GM23248 (cell line): ENCODE measurements at regions not wholly inside any gene's neighbourhood (a gene's known extent, or its start where the extent isn't known, plus 50 kb on each side); places are given as distances from the start of the nearest gene placed in this dataset.

ENCODE experiments used
- DNase-seq: peaks from one replicate; pipeline ENCODE4 v3.0.0-alpha.2; 2015
- H2AFZ ChIP-seq: fragments of 200-600 bp; sonication (generic); 2 replicates; pipeline ENCODE4 v1.6.1; 2016; ENCODE audit warnings: antibody characterized with exemption
- H3F3A ChIP-seq: fragments of 200-600 bp; sonication (generic); 2 replicates; pipeline ENCODE4 v1.6.1; 2016; ENCODE audit warnings: mild to moderate bottlenecking, antibody characterized with exemption, mixed run types; ENCODE audit not compliant: insufficient read depth
- H3K27ac ChIP-seq: fragments of 200-600 bp; sonication (generic); 2 replicates; pipeline ENCODE4 v1.5.1; 2016; ENCODE audit warnings: mild to moderate bottlenecking
- H3K27me3 ChIP-seq: fragments of 200-600 bp; sonication (generic); replicated peaks from 2 replicates; pipeline ENCODE4 v1.6.1; 2016; ENCODE audit warnings: mild to moderate bottlenecking; ENCODE audit not compliant: insufficient read depth
- H3K36me3 ChIP-seq: fragments of 200-600 bp; sonication (generic); 2 replicates; pipeline ENCODE4 v1.6.1; 2016; ENCODE audit warnings: low read depth, mild to moderate bottlenecking
- H3K4me1 ChIP-seq: fragments of 200-600 bp; sonication (generic); 2 replicates; pipeline ENCODE4 v1.6.1; 2016; ENCODE audit warnings: mild to moderate bottlenecking; ENCODE audit not compliant: insufficient read depth
- H3K4me2 ChIP-seq: fragments of 200-600 bp; sonication (generic); one replicate; pipeline ENCODE4 v1.6.1; 2016; ENCODE audit warnings: mild to moderate bottlenecking; ENCODE audit not compliant: unreplicated experiment
- H3K4me3 ChIP-seq: fragments of 200-600 bp; sonication (generic); 2 replicates; pipeline ENCODE4 v1.5.1; 2016; ENCODE audit warnings: mild to moderate bottlenecking
- H3K79me2 ChIP-seq: fragments of 200-600 bp; sonication (generic); 2 replicates; pipeline ENCODE4 v1.6.1; 2016; ENCODE audit warnings: mild to moderate bottlenecking; ENCODE audit not compliant: insufficient read depth
- H3K9ac ChIP-seq: fragments of 200-600 bp; sonication (generic); 2 replicates; pipeline ENCODE4 v1.6.1; 2016; ENCODE audit warnings: mild to moderate bottlenecking
- H3K9me2 ChIP-seq: fragments of 200-600 bp; sonication (generic); 2 replicates; pipeline ENCODE4 v1.6.1; 2016; ENCODE audit warnings: mixed run types, mild to moderate bottlenecking, moderate library complexity; ENCODE audit not compliant: insufficient read depth
- H3K9me3 ChIP-seq: fragments of 200-600 bp; sonication (generic); one replicate; pipeline ENCODE4 v1.6.1; 2017; ENCODE audit warnings: low read depth
- H4K20me1 ChIP-seq: fragments of 200-600 bp; sonication (generic); 2 replicates; pipeline ENCODE4 v1.6.0; 2016; ENCODE audit not compliant: insufficient read depth
- EZH2 ChIP-seq: fragments of 200-600 bp; sonication (generic); IDR thresholded peaks from 2 replicates; pipeline ENCODE4 v1.6.1; 2018; ENCODE audit warnings: antibody characterized with exemption, mild to moderate bottlenecking; ENCODE audit not compliant: insufficient read depth, poor library complexity, severe bottlenecking
- EZH2phosphoT487 ChIP-seq: fragments of 200-600 bp; sonication (generic); IDR thresholded peaks from 2 replicates; pipeline ENCODE4 v1.6.1; 2018; ENCODE audit warnings: antibody characterized with exemption, moderate library complexity, mild to moderate bottlenecking, low read depth; ENCODE audit not compliant: insufficient read depth
- WGBS, 2 experiments: methylation state at CpG; one replicate each; pipeline ENCODE4 v1.1.6; 2015 to 2017; ENCODE audit warnings: low lambda C conversion rate in 2 of 2, low coverage in 1 of 2; ENCODE audit errors: missing lambda C conversion rate in 2 of 2; 5-methylcytosine and 5-hydroxymethylcytosine counted together
- in situ Hi-C: fragments of 300-500 bp; cut with MboI; formaldehyde crosslinking; loops from 2 replicates; pipeline ENCODE4 v1.15.0; 2020

- in situ Hi-C loops, result no loop called here
- H3K27ac ChIP-seq, result no peak overlapping the region
- peaks cover 23% of the 10 kb centered on the region for H3K4me1 ChIP-seq
- H2AFZ ChIP-seq, result no peak overlapping the region
- H3K79me2 ChIP-seq, result no peaks in the 10 kb centered on the region
- H4K20me1 ChIP-seq, result no peaks in the 10 kb centered on the region
- peaks cover 13% of the 10 kb centered on the region for H3F3A ChIP-seq
- DNase-seq, result peak; percentile 17
- H3K9ac ChIP-seq, result no peak overlapping the region
- H3K4me2 ChIP-seq, result no peak overlapping the region
- TF ChIP-seq EZH2, result no peak
- no peak for TF ChIP-seq EZH2phosphoT487
- H3K4me3 ChIP-seq, result no peak overlapping the region
- H3K36me3 ChIP-seq, result no peaks in the 10 kb centered on the region
- no peaks in the 10 kb centered on the region for H3K27me3 ChIP-seq
- no peaks in the 10 kb centered on the region for H3K9me3 ChIP-seq
- 36 to 39% methylated on average over 3 of the region's 3 CpGs for WGBS, 2 experiments
- no peaks in the 10 kb centered on the region for H3K9me2 ChIP-seq
These were observed 122.7 kb downstream of the ZNF518B start for GRCh38 chr4:10334506-10335028.

- H3K4me2 ChIP-seq, result no peak overlapping the region
- no peaks in the 10 kb centered on the region for H4K20me1 ChIP-seq
- peaks cover 23% of the 10 kb centered on the region for H3K4me1 ChIP-seq
- H3K9me2 ChIP-seq, result no peaks in the 10 kb centered on the region
- H3K79me2 ChIP-seq, result no peaks in the 10 kb centered on the region
- no peaks in the 10 kb centered on the region for H3K36me3 ChIP-seq
- 42 to 44% methylated on average over 1 of the region's 1 CpG for whole genome bisulfite sequencing, 2 experiments
- no peak overlapping the region for H3K4me3 ChIP-seq
- no peak overlapping the region for H3K27ac ChIP-seq
- peaks cover 13% of the 10 kb centered on the region for H3F3A ChIP-seq
- no peak overlapping the region for H3K9ac ChIP-seq
- DNase-seq, result no peak
- H3K9me3 ChIP-seq, result no peaks in the 10 kb centered on the region
- in situ Hi-C loops, result no loop called here
- H2AFZ ChIP-seq, result no peak overlapping the region
- TF ChIP-seq EZH2, result no peak
- TF ChIP-seq EZH2phosphoT487, result no peak
- no peaks in the 10 kb centered on the region for H3K27me3 ChIP-seq
These were observed 123.3 kb downstream of the ZNF518B start for GRCh38 chr4:10333942-10334341.

GRCh38 chr4:10326075-10326474 lies 131.2 kb downstream of the ZNF518B start:
- Histone ChIP-seq H2AFZ (no peak overlapping the region), H3K4me2 (no peak overlapping the region), H3K4me1 (no peaks in the 10 kb centered on the region), H3K27ac (no peak overlapping the region), H3K36me3 (no peaks in the 10 kb centered on the region), H3K9ac (no peak overlapping the region), H3K4me3 (no peak overlapping the region), H3K9me3 (no peaks in the 10 kb centered on the region), H3K27me3 (peaks cover 9% of the 10 kb centered on the region), H3K9me2 (no peaks in the 10 kb centered on the region), H3F3A (no peaks in the 10 kb centered on the region), H3K79me2 (no peaks in the 10 kb centered on the region), H4K20me1 (no peaks in the 10 kb centered on the region)
- WGBS, 2 experiments, result 45 to 47% methylated on average over 5 of the region's 5 CpGs
- no peak for DNase-seq
- in situ Hi-C loops, result no loop called here
- TF ChIP-seq EZH2, result no peak
- TF ChIP-seq EZH2phosphoT487, result no peak

- H3K27me3 ChIP-seq, result peaks cover 10% of the 10 kb centered on the region
- TF ChIP-seq EZH2 (no peak), EZH2phosphoT487 (no peak)
- 7 to 14% methylated on average over 2 of the region's 2 CpGs for WGBS, 2 experiments
- no peaks in the 10 kb centered on the region for H3K9me3 ChIP-seq
- H3K9me2 ChIP-seq, result no peaks in the 10 kb centered on the region
- H3K4me3 ChIP-seq, result no peak overlapping the region
- no peaks in the 10 kb centered on the region for H3F3A ChIP-seq
- no peak for DNase-seq
- H3K79me2 ChIP-seq, result no peaks in the 10 kb centered on the region
- no peak overlapping the region for H3K27ac ChIP-seq
- no peaks in the 10 kb centered on the region for H3K36me3 ChIP-seq
- in situ Hi-C loops, result no loop called here
- no peaks in the 10 kb centered on the region for H3K4me1 ChIP-seq
- H4K20me1 ChIP-seq, result no peaks in the 10 kb centered on the region
- no peak overlapping the region for H3K9ac ChIP-seq
- H3K4me2 ChIP-seq, result no peak overlapping the region
- no peak overlapping the region for H2AFZ ChIP-seq
These were observed 135.3 kb downstream of the ZNF518B start for GRCh38 chr4:10321931-10322330.

- H3F3A ChIP-seq, result no peaks in the 10 kb centered on the region
- no peak for DNase-seq
- in situ Hi-C loops, result no loop called here
- H3K4me3 ChIP-seq, result no peak overlapping the region
- 40 to 54% methylated on average over 4 of the region's 4 CpGs for WGBS, 2 experiments
- peaks cover 10% of the 10 kb centered on the region for H3K27me3 ChIP-seq
- no peaks in the 10 kb centered on the region for H3K4me1 ChIP-seq
- TF ChIP-seq EZH2, result no peak
- no peak for TF ChIP-seq EZH2phosphoT487
- no peaks in the 10 kb centered on the region for H3K9me3 ChIP-seq
- H3K27ac ChIP-seq, result no peak overlapping the region
- H3K36me3 ChIP-seq, result no peaks in the 10 kb centered on the region
- no peak overlapping the region for H3K4me2 ChIP-seq
- no peaks in the 10 kb centered on the region for H4K20me1 ChIP-seq
- no peak overlapping the region for H3K9ac ChIP-seq
- H3K9me2 ChIP-seq, result no peaks in the 10 kb centered on the region
- no peak overlapping the region for H2AFZ ChIP-seq
- H3K79me2 ChIP-seq, result no peaks in the 10 kb centered on the region
These were observed 137.1 kb downstream of the ZNF518B start for GRCh38 chr4:10320130-10320529.
